ENCODE measurements at regions not wholly inside any gene's neighbourhood (a gene's known extent, or its start where the extent isn't known, plus 50 kb on each side); places are given as distances from the start of the nearest gene placed in this dataset.
"Not testable (repeated sequence)": the region's sequence is repeated elsewhere in the genome, so short reads cannot be mapped to it uniquely, and the experiment has no call there.

DNA sequence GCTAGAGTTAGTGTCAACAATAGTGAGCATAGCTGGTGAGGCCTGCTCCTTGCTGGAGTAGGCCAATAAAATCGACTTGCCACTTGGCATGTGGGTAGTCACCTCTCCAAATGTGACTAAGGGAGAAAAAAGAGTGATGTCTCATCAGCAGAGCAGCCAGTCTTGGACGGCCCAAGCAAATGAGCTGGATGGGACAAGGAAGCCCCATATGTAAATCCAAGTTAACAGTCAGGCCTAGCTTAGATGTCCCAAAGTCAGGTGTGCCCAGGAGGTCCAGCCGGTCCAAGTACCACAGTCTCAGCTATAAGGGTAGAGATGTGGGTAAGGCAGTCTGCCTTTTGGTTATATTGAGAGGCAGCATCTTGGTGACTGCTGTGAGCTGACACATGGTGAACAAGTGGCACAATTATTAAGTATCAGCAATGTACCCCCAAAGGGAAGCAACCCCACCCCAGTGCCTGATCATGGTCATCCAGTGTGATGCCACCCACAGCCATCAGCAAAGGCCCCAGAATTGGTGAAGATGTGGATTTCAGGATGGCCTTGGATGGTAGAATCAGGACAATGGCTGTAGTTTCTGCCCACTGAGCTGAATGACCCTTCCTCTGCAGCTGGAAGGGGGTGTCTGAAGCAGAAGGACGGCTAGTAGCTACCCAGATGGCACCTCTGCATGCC lies 83.4 kb downstream of the TNFRSF13B start:
- no peak overlapping the region for H3K27ac ChIP-seq (ENCODE audit: low read depth, low read length)
- TF ChIP-seq, protein P1, sequence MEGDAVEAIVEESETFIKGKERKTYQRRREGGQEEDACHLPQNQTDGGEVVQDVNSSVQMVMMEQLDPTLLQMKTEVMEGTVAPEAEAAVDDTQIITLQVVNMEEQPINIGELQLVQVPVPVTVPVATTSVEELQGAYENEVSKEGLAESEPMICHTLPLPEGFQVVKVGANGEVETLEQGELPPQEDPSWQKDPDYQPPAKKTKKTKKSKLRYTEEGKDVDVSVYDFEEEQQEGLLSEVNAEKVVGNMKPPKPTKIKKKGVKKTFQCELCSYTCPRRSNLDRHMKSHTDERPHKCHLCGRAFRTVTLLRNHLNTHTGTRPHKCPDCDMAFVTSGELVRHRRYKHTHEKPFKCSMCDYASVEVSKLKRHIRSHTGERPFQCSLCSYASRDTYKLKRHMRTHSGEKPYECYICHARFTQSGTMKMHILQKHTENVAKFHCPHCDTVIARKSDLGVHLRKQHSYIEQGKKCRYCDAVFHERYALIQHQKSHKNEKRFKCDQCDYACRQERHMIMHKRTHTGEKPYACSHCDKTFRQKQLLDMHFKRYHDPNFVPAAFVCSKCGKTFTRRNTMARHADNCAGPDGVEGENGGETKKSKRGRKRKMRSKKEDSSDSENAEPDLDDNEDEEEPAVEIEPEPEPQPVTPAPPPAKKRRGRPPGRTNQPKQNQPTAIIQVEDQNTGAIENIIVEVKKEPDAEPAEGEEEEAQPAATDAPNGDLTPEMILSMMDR (IDR thresholded peaks at IDR 0.05; ENCODE audit: low read depth, low read length, poor library complexity, severe bottlenecking): no peak
- TF ChIP-seq EZH2phosphoT487 (IDR thresholded peaks at IDR 0.05; ENCODE audit: borderline replicate concordance, low read length): no peak

DNA sequence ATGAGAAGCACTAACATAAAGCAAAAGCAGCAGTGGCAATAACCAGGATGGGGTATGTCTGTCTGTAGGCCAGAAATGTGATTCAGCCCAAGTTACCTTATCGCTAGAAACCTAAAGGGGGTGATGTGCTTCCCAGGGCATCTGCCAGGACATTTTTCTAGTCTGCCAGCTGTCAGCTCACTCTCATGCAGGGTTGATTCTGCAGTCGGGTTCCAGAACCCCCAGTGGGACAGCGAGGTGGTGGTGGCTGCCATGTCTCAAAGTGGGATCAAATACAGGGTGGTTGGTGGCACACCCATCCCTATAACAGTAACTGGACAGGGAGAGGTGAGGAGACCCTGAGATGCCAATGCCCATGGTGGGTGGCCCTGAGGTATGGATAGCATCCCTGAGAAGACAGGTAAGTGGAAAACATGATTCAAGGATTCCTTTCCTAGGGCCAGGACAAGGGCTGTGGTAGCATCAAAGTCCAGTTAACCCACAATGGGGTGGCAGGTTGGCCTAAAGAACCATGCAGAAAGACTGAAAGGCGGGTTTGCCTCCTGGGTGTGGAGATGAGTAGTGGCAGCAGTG lies 84.3 kb downstream of the TNFRSF13B start:
- TF ChIP-seq EZH2phosphoT487 (IDR thresholded peaks at IDR 0.05; ENCODE audit: borderline replicate concordance, low read length): no peak
- TF ChIP-seq, protein P1 (IDR thresholded peaks at IDR 0.05; ENCODE audit: low read depth, low read length, poor library complexity, severe bottlenecking): no peak
- H3K4me1 ChIP-seq (ENCODE audit: control insufficient read depth, low read length): no peaks in the 10 kb centered on the region

More for the DNA sequence above, 83.4 kb downstream of the TNFRSF13B start:
- no peak overlapping the region for H3K4me2 ChIP-seq (ENCODE audit: low read length)
- H3K9me3 ChIP-seq (ENCODE audit: control insufficient read depth, insufficient read depth, low read length): no peaks in the 10 kb centered on the region
- H3K36me3 ChIP-seq (ENCODE audit: control insufficient read depth, low read length): no peaks in the 10 kb centered on the region
- H3F3A ChIP-seq (ENCODE audit: control insufficient read depth, insufficient read depth): no peaks in the 10 kb centered on the region
- no peak overlapping the region for H3K4me3 ChIP-seq (ENCODE audit: low read length)
- H4K20me1 ChIP-seq (ENCODE audit: control insufficient read depth, insufficient read depth, low read depth, low read length): no peaks in the 10 kb centered on the region
- H3K27me3 ChIP-seq (ENCODE audit: control insufficient read depth, low read length): no peaks in the 10 kb centered on the region
- no peaks in the 10 kb centered on the region for H3K4me1 ChIP-seq (ENCODE audit: control insufficient read depth, low read length)
- no peaks in the 10 kb centered on the region for H3K79me2 ChIP-seq (ENCODE audit: control insufficient read depth, low read length)
- H3K9me2 ChIP-seq (replicated peaks; ENCODE audit: control insufficient read depth, low read length): no peaks in the 10 kb centered on the region

DNA sequence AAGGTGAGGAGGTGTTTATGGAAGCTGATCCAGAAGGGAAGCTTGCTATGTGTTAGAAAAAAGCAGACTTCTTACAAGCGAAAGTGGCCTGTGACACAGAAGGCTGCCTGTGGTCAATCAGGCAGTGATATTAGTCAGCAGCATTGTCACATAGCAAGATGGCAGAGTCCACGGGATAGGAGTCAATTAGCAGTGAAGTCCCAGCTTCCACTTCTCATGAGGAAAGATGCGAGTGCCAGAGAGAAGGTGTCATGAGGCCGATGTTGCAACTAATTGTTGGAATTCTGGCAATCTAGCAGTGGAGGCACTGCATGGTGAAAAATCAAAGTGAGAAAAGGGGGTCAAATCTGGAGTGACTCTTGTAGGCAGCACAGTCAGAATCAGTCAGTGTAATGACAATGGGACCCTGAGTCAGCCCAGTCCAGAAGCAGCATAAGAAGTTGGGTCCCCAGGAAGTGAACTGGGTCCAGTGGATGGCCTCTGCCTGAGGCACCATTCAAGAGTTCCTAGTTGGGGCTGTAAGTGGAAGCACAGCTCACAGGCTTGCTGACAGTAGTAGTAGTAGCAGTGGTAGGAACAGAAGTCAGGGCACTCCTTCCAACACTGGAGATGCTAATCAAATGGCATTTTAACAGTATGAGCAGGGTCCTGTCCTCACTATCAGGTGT lies 85.1 kb downstream of the TNFRSF13B start:
- no peaks in the 10 kb centered on the region for H3K4me1 ChIP-seq (ENCODE audit: control insufficient read depth, low read length)
- no peak overlapping the region for H3K27ac ChIP-seq (ENCODE audit: low read depth, low read length)
- no peak overlapping the region for H3K4me2 ChIP-seq (ENCODE audit: low read length)
- no peaks in the 10 kb centered on the region for H3K27me3 ChIP-seq (ENCODE audit: control insufficient read depth, low read length)
- H3K9me2 ChIP-seq (replicated peaks; ENCODE audit: control insufficient read depth, low read length): no peaks in the 10 kb centered on the region
- no peaks in the 10 kb centered on the region for H3K79me2 ChIP-seq (ENCODE audit: control insufficient read depth, low read length)
- H4K20me1 ChIP-seq (ENCODE audit: control insufficient read depth, insufficient read depth, low read depth, low read length): no peaks in the 10 kb centered on the region
- no peaks in the 10 kb centered on the region for H3F3A ChIP-seq (ENCODE audit: control insufficient read depth, insufficient read depth)
- TF ChIP-seq EZH2phosphoT487 (IDR thresholded peaks at IDR 0.05; ENCODE audit: borderline replicate concordance, low read length): no peak
- TF ChIP-seq, protein P1 (IDR thresholded peaks at IDR 0.05; ENCODE audit: low read depth, low read length, poor library complexity, severe bottlenecking): no peak
- no peak overlapping the region for H3K4me3 ChIP-seq (ENCODE audit: low read length)
- no peaks in the 10 kb centered on the region for H3K36me3 ChIP-seq (ENCODE audit: control insufficient read depth, low read length)
- H3K9me3 ChIP-seq (ENCODE audit: control insufficient read depth, insufficient read depth, low read length): no peaks in the 10 kb centered on the region

More for the DNA sequence above, 84.3 kb downstream of the TNFRSF13B start:
- no peaks in the 10 kb centered on the region for H4K20me1 ChIP-seq (ENCODE audit: control insufficient read depth, insufficient read depth, low read depth, low read length)
- H3K4me2 ChIP-seq (ENCODE audit: low read length): no peak overlapping the region
- H3K27ac ChIP-seq (ENCODE audit: low read depth, low read length): no peak overlapping the region
- H3K4me3 ChIP-seq (ENCODE audit: low read length): no peak overlapping the region
- H3K79me2 ChIP-seq (ENCODE audit: control insufficient read depth, low read length): no peaks in the 10 kb centered on the region
- no peaks in the 10 kb centered on the region for H3K36me3 ChIP-seq (ENCODE audit: control insufficient read depth, low read length)
- no peaks in the 10 kb centered on the region for H3K9me2 ChIP-seq (replicated peaks; ENCODE audit: control insufficient read depth, low read length)
- H3K27me3 ChIP-seq (ENCODE audit: control insufficient read depth, low read length): no peaks in the 10 kb centered on the region
- H3F3A ChIP-seq (ENCODE audit: control insufficient read depth, insufficient read depth): no peaks in the 10 kb centered on the region
- no peaks in the 10 kb centered on the region for H3K9me3 ChIP-seq (ENCODE audit: control insufficient read depth, insufficient read depth, low read length)

GRCh38 chr17:16885204-16885603 lies 86.7 kb downstream of the TNFRSF13B start:
- H3K27ac ChIP-seq (ENCODE audit: low read depth, low read length); H3K9me3 ChIP-seq (ENCODE audit: control insufficient read depth, insufficient read depth, low read length); H3K36me3 ChIP-seq (ENCODE audit: control insufficient read depth, low read length); H3K4me2 ChIP-seq (ENCODE audit: low read length); H3F3A ChIP-seq (ENCODE audit: control insufficient read depth, insufficient read depth); H3K9me2 ChIP-seq (replicated peaks; ENCODE audit: control insufficient read depth, low read length); H3K27me3 ChIP-seq (ENCODE audit: control insufficient read depth, low read length); H3K4me3 ChIP-seq (ENCODE audit: low read length); H3K79me2 ChIP-seq (ENCODE audit: control insufficient read depth, low read length); H3K4me1 ChIP-seq (ENCODE audit: control insufficient read depth, low read length); H4K20me1 ChIP-seq (ENCODE audit: control insufficient read depth, insufficient read depth, low read depth, low read length): not testable (repeated sequence)

GRCh38 chr17:16882926-16883265 lies 89.0 kb downstream of the TNFRSF13B start:
- H3K9me2 ChIP-seq (replicated peaks; ENCODE audit: control insufficient read depth, low read length); H4K20me1 ChIP-seq (ENCODE audit: control insufficient read depth, insufficient read depth, low read depth, low read length); H3K36me3 ChIP-seq (ENCODE audit: control insufficient read depth, low read length): not testable (repeated sequence)

More at GRCh38 chr17:16882926-16883265, 89.0 kb downstream of the TNFRSF13B start:
- not testable (repeated sequence) for H3K9me3 ChIP-seq (ENCODE audit: control insufficient read depth, insufficient read depth, low read length); H3K27ac ChIP-seq (ENCODE audit: low read depth, low read length); H3K27me3 ChIP-seq (ENCODE audit: control insufficient read depth, low read length); H3K4me1 ChIP-seq (ENCODE audit: control insufficient read depth, low read length); H3F3A ChIP-seq (ENCODE audit: control insufficient read depth, insufficient read depth); H3K4me3 ChIP-seq (ENCODE audit: low read length); H3K79me2 ChIP-seq (ENCODE audit: control insufficient read depth, low read length); H3K4me2 ChIP-seq (ENCODE audit: low read length)

Data from DOHH2 (cell line).